Activated naive CD4-positive, alpha-beta T cell treated with anti-CD3 and anti-CD28 coated beads, Interleukin-2, amount 10 ng/mL, durations not matched to agents 7 days and 5 days (primary cell): ENCODE measurements at regions not wholly inside any gene's neighbourhood (a gene's known extent, or its start where the extent isn't known, plus 50 kb on each side); places are given as distances from the start of the nearest gene placed in this dataset.
"Not testable (repeated sequence)": the region's sequence is repeated elsewhere in the genome, so short reads cannot be mapped to it uniquely, and the experiment has no call there.

Experiments used
- CTCF ChIA-PET: fragments of 350-600 bp; sonication (Branson Sonifier 250); formaldehyde crosslinking; loops from one replicate; lab custom pipeline; 2021; ENCODE audit warnings: antibody characterized with exemption; lab: Charles Lee
- DNase-seq: peaks from one replicate; pipeline ENCODE4 v3.0.0-alpha.2; 2020
- H3K27ac Mint-ChIP-seq: one replicate; pipeline ENCODE4 v1.8.0; 2021; ENCODE audit warnings: mild to moderate bottlenecking, moderate library complexity, mixed read lengths
- H3K27me3 Mint-ChIP-seq: one replicate; pipeline ENCODE4 v1.8.0; 2021; ENCODE audit warnings: mild to moderate bottlenecking, mixed read lengths
- H3K36me3 Mint-ChIP-seq: one replicate; pipeline ENCODE4 v1.8.0; 2021; ENCODE audit warnings: mixed read lengths
- H3K4me1 Mint-ChIP-seq: one replicate; pipeline ENCODE4 v1.8.0; 2021; ENCODE audit warnings: mixed read lengths
- H3K4me3 Mint-ChIP-seq: one replicate; pipeline ENCODE4 v1.8.0; 2021; ENCODE audit warnings: mild to moderate bottlenecking, moderate library complexity, mixed read lengths
- H3K9me3 Mint-ChIP-seq: one replicate; pipeline ENCODE4 v1.8.0; 2021; ENCODE audit warnings: mixed read lengths

GRCh38 chr7:142627223-142627622 lies 122.0 kb upstream of the PRSS1 start:
- H3K36me3 Mint-ChIP-seq, H3K9me3 Mint-ChIP-seq, H3K4me1 Mint-ChIP-seq, DNase-seq: not testable (repeated sequence)
- CTCF ChIA-PET, result interaction anchor here (0.7 kb wide), 1 partner anchor 166 kb away, joined by 3 read pairs; no protein-coding TSS in a partner anchor
- H3K4me3 Mint-ChIP-seq, result peak overlapping the region; percentile 74
- peaks cover 11% of the 10 kb centered on the region for H3K27me3 Mint-ChIP-seq
- H3K27ac Mint-ChIP-seq, result peak overlapping the region; percentile 90

- CTCF ChIA-PET, result interaction anchor here (0.6 to 1.8 kb wide), 4 partner anchors 50 to 166 kb away, joined by 3 to 5 read pairs (median 4); no protein-coding TSS in a partner anchor
- Mint-ChIP-seq H3K9me3 (no peaks in the 10 kb centered on the region), H3K36me3 (no peaks in the 10 kb centered on the region), H3K4me1 (peaks cover 4% of the 10 kb centered on the region), H3K27me3 (peaks cover 11% of the 10 kb centered on the region), H3K4me3 (peak overlapping the region; percentile 74), H3K27ac (peak overlapping the region; percentile 90)
- DNase-seq, result peak; percentile 77
Measured at GRCh38 chr7:142626420-142627035, 122.7 kb upstream of the PRSS1 start.

- H3K4me3 Mint-ChIP-seq, H3K36me3 Mint-ChIP-seq, H3K4me1 Mint-ChIP-seq, H3K9me3 Mint-ChIP-seq, DNase-seq, H3K27ac Mint-ChIP-seq: not testable (repeated sequence)
- CTCF ChIA-PET, result interaction anchor here (0.7 to 2.0 kb wide), 5 partner anchors 15 to 377 kb away, joined by 3 to 10 read pairs (median 5); no protein-coding TSS in a partner anchor
- H3K27me3 Mint-ChIP-seq, result peaks cover 11% of the 10 kb centered on the region
Measured at GRCh38 chr7:142625216-142625615, 124.1 kb upstream of the PRSS1 start.

- H3K4me3 Mint-ChIP-seq, result peak overlapping the region; percentile 43
- H3K27ac Mint-ChIP-seq, result peak overlapping the region; percentile 77
Measured at GRCh38 chr7:142620402-142620801, 128.9 kb upstream of the PRSS1 start.

GRCh38 chr7:142618655-142619351 lies 130.5 kb upstream of the PRSS1 start:
- no peak for DNase-seq
- Mint-ChIP-seq H3K27ac (peak overlapping the region; percentile 83), H3K9me3 (no peaks in the 10 kb centered on the region), H3K4me3 (peak overlapping the region; percentile 49), H3K27me3 (peaks cover 28% of the 10 kb centered on the region), H3K4me1 (peaks cover 12% of the 10 kb centered on the region), H3K36me3 (no peaks in the 10 kb centered on the region)
- CTCF ChIA-PET, result no interaction called here

More at GRCh38 chr7:142620402-142620801, 128.9 kb upstream of the PRSS1 start:
- Mint-ChIP-seq H3K4me1 (peaks cover 12% of the 10 kb centered on the region), H3K9me3 (no peaks in the 10 kb centered on the region), H3K36me3 (no peaks in the 10 kb centered on the region), H3K27me3 (peaks cover 24% of the 10 kb centered on the region)
- CTCF ChIA-PET, result no interaction called here
- no peak for DNase-seq

- no peaks in the 10 kb centered on the region for H3K36me3 Mint-ChIP-seq
- CTCF ChIA-PET, result no interaction called here
- H3K4me3 Mint-ChIP-seq, result peak overlapping the region; percentile 69
- DNase-seq, result no peak
- H3K27ac Mint-ChIP-seq, result peak overlapping the region; percentile 87
- peaks cover 28% of the 10 kb centered on the region for H3K27me3 Mint-ChIP-seq
- peaks cover 12% of the 10 kb centered on the region for H3K4me1 Mint-ChIP-seq
- no peaks in the 10 kb centered on the region for H3K9me3 Mint-ChIP-seq
Measured at GRCh38 chr7:142616842-142617241, 132.4 kb upstream of the PRSS1 start.

GRCh38 chr7:142616121-142616643 lies 133.1 kb upstream of the PRSS1 start:
- DNase-seq, result no peak
- Mint-ChIP-seq H3K4me3 (peak overlapping the region; percentile 69), H3K9me3 (no peaks in the 10 kb centered on the region), H3K4me1 (peaks cover 17% of the 10 kb centered on the region), H3K27ac (peak overlapping the region; percentile 87), H3K36me3 (no peaks in the 10 kb centered on the region), H3K27me3 (peaks cover 28% of the 10 kb centered on the region)
- CTCF ChIA-PET, result interaction anchor here (0.6 to 1.2 kb wide), 3 partner anchors 12 to 252 kb away, joined by 3 to 4 read pairs (median 4); no protein-coding TSS in a partner anchor

GRCh38 chr7:142615508-142615907 lies 133.8 kb upstream of the PRSS1 start:
- Mint-ChIP-seq H3K36me3 (no peaks in the 10 kb centered on the region), H3K27me3 (peaks cover 28% of the 10 kb centered on the region), H3K27ac (peak overlapping the region; percentile 87), H3K9me3 (no peaks in the 10 kb centered on the region), H3K4me1 (peaks cover 18% of the 10 kb centered on the region), H3K4me3 (peak overlapping the region; percentile 69)
- peak; percentile 26 for DNase-seq
- CTCF ChIA-PET, result interaction anchor here (0.6 to 1.2 kb wide), 4 partner anchors 12 to 252 kb away, joined by 3 to 4 read pairs (median 4); no protein-coding TSS in a partner anchor

- Mint-ChIP-seq H3K9me3 (no peaks in the 10 kb centered on the region), H3K4me3 (no peak overlapping the region), H3K4me1 (peaks cover 27% of the 10 kb centered on the region), H3K27ac (no peak overlapping the region), H3K27me3 (peaks cover 27% of the 10 kb centered on the region), H3K36me3 (no peaks in the 10 kb centered on the region)
- CTCF ChIA-PET, result interaction anchor here (0.7 kb wide), 1 partner anchor 27 kb away, joined by 3 read pairs; no protein-coding TSS in a partner anchor
- DNase-seq, result no peak
Measured at GRCh38 chr7:142614116-142614515, 135.2 kb upstream of the PRSS1 start.

GRCh38 chr7:142612237-142612881 lies 136.9 kb upstream of the PRSS1 start:
- Mint-ChIP-seq H3K27ac (peak overlapping the region; percentile 42), H3K4me1 (peaks cover 37% of the 10 kb centered on the region), H3K36me3 (no peaks in the 10 kb centered on the region), H3K27me3 (peaks cover 17% of the 10 kb centered on the region), H3K4me3 (no peak overlapping the region), H3K9me3 (no peaks in the 10 kb centered on the region)
- no peak for DNase-seq
- CTCF ChIA-PET, result no interaction called here

GRCh38 chr7:142611566-142612236 lies 137.6 kb upstream of the PRSS1 start:
- no peak for DNase-seq
- no peak overlapping the region for H3K4me3 Mint-ChIP-seq
- H3K4me1 Mint-ChIP-seq, result peaks cover 35% of the 10 kb centered on the region
- H3K27me3 Mint-ChIP-seq, result peaks cover 14% of the 10 kb centered on the region
- H3K27ac Mint-ChIP-seq, result no peak overlapping the region
- H3K9me3 Mint-ChIP-seq, result no peaks in the 10 kb centered on the region
- no peaks in the 10 kb centered on the region for H3K36me3 Mint-ChIP-seq
- CTCF ChIA-PET, result no interaction called here

GRCh38 chr7:142608630-142609428 lies 140.4 kb upstream of the PRSS1 start:
- Mint-ChIP-seq H3K4me1 (peaks cover 35% of the 10 kb centered on the region), H3K36me3 (no peaks in the 10 kb centered on the region), H3K9me3 (no peaks in the 10 kb centered on the region), H3K4me3 (no peak overlapping the region), H3K27me3 (peaks cover 4% of the 10 kb centered on the region), H3K27ac (no peak overlapping the region)
- CTCF ChIA-PET, result interaction anchor here (0.6 to 4.4 kb wide), 5 partner anchors 50 to 606 kb away, joined by 3 to 20 read pairs (median 3); no protein-coding TSS in a partner anchor
- no peak for DNase-seq

GRCh38 chr7:142607351-142607750 lies 141.9 kb upstream of the PRSS1 start:
- Mint-ChIP-seq H3K4me1 (peaks cover 35% of the 10 kb centered on the region), H3K4me3 (no peak overlapping the region), H3K9me3 (no peaks in the 10 kb centered on the region), H3K27me3 (peaks cover 10% of the 10 kb centered on the region), H3K36me3 (no peaks in the 10 kb centered on the region), H3K27ac (no peak overlapping the region)
- CTCF ChIA-PET, result interaction anchor here (1.4 to 4.4 kb wide), 4 partner anchors 72 to 395 kb away, joined by 4 to 20 read pairs (median 5); no protein-coding TSS in a partner anchor
- no peak for DNase-seq
